Gastrocnemius medialis (tissue), 4 donors: ENCODE measurements at regions not wholly inside any gene's neighbourhood (a gene's known extent, or its start where the extent isn't known, plus 50 kb on each side); places are given as distances from the start of the nearest gene placed in this dataset.

Experiments used
- POLR2A ChIP-seq, 2 donors: fragments of 450-650 bp; IDR thresholded peaks; one replicate each; pipeline ENCODE4 v1.6.1; 2017; ENCODE audit warnings: antibody characterized with exemption in 2 of 2, mild to moderate bottlenecking in 2 of 2, moderate library complexity in 2 of 2
- TF ChIP-seq, protein P1 (sequence below), 5 experiments: fragments of 450-650 bp in 3 of 5; fragments of 200-600 bp in 2 of 5; sonication (generic) in 2 of 5; IDR thresholded peaks in 4 of 5; conservative IDR thresholded peaks in 1 of 5; 1 replicate in 4 of 5; 2 replicates in 1 of 5; pipeline ENCODE4 v1.5.1; 2016 to 2019; ENCODE audit warnings: antibody characterized with exemption in 5 of 5, mild to moderate bottlenecking in 3 of 5, moderate library complexity in 3 of 5

DNA sequence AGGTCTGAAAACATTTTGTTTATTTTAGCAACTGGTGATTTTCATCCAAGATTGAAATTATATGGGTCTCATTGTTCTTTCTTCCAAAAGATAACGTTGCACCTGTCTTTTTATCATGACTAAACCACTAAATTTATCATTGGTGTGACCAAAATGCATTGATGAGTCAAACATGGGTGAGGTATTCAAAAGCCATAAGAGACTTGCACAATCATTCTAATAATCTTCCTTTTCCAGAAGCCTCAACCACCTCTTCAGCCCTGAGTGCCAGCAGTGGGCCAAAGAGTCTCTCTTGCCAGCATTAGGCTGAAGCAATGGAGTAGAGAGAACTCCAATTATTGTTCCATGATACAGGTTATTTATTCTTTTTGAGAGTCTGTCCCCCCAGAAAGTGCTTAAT lies 198.9 kb downstream of the LURAP1L start:
- TF ChIP-seq, protein P1, sequence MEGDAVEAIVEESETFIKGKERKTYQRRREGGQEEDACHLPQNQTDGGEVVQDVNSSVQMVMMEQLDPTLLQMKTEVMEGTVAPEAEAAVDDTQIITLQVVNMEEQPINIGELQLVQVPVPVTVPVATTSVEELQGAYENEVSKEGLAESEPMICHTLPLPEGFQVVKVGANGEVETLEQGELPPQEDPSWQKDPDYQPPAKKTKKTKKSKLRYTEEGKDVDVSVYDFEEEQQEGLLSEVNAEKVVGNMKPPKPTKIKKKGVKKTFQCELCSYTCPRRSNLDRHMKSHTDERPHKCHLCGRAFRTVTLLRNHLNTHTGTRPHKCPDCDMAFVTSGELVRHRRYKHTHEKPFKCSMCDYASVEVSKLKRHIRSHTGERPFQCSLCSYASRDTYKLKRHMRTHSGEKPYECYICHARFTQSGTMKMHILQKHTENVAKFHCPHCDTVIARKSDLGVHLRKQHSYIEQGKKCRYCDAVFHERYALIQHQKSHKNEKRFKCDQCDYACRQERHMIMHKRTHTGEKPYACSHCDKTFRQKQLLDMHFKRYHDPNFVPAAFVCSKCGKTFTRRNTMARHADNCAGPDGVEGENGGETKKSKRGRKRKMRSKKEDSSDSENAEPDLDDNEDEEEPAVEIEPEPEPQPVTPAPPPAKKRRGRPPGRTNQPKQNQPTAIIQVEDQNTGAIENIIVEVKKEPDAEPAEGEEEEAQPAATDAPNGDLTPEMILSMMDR (IDR thresholded peaks at IDR 0.05 in 4 of 5, conservative IDR thresholded peaks at IDR 0.05 in 1 of 5): no peak
- TF ChIP-seq POLR2A (IDR thresholded peaks at IDR 0.05): no peak
